Epithelial cell of proximal tubule (primary cell): ENCODE measurements at regions not wholly inside any gene's neighbourhood (a gene's known extent, or its start where the extent isn't known, plus 50 kb on each side); places are given as distances from the start of the nearest gene placed in this dataset.
"Not testable (repeated sequence)": the region's sequence is repeated elsewhere in the genome, so short reads cannot be mapped to it uniquely, and the experiment has no call there.

Experiments used
- DNase-seq: peaks from one replicate; pipeline ENCODE4 v3.0.0-alpha.2; 2011; ENCODE audit warnings: low read depth
- H3K4me3 ChIP-seq: 2 replicates; pipeline ENCODE4 v1.5.1; 2011; ENCODE audit warnings: low read depth, mild to moderate bottlenecking, low read length
- TF ChIP-seq, protein P1 (sequence below): conservative IDR thresholded peaks from 2 replicates; pipeline ENCODE4 v1.5.1; 2012; ENCODE audit warnings: low read depth, mild to moderate bottlenecking, low read length

DNA sequence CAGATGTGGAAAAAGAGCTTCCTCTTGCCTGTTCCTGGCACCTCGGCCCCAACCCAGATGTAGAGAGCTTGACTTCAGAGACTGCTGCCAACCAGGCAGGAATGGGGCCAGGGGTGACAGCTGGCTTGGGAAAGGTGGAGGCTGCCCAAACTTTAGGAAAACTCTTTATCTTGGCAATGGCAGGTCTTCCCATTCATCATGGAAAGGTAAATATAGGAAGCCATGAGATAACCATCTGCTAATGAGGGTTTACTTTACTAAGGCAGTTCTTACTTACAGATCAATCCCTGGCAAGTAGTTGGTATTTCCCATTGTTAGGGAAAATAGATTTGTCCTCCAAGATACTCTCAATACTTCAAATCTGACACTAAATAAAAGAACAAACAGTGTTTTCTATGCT, 143.1 kb upstream of the NUDT4 start:
- TF ChIP-seq, protein P1, sequence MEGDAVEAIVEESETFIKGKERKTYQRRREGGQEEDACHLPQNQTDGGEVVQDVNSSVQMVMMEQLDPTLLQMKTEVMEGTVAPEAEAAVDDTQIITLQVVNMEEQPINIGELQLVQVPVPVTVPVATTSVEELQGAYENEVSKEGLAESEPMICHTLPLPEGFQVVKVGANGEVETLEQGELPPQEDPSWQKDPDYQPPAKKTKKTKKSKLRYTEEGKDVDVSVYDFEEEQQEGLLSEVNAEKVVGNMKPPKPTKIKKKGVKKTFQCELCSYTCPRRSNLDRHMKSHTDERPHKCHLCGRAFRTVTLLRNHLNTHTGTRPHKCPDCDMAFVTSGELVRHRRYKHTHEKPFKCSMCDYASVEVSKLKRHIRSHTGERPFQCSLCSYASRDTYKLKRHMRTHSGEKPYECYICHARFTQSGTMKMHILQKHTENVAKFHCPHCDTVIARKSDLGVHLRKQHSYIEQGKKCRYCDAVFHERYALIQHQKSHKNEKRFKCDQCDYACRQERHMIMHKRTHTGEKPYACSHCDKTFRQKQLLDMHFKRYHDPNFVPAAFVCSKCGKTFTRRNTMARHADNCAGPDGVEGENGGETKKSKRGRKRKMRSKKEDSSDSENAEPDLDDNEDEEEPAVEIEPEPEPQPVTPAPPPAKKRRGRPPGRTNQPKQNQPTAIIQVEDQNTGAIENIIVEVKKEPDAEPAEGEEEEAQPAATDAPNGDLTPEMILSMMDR, result no peak
- H3K4me3 ChIP-seq, result no peak overlapping the region
- no peak for DNase-seq

DNA sequence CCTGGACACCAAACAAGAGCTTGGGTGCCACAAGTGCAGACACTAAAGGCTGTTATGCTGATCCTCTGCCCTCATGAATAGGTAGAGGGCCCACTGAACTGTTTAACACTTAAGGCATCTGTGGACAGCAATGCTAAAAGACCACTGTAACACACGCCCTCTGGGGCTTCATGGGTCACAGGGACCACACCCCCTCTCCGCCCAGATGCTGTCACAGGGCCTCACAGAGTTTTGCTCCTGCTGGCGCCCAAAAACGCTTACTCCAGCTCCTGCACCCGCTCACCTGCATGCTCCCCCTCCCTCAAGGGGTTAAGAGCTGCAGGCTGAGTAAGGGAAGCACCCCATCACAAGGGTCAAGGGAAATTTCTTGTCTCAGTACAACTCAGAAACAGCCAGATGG, 141.8 kb upstream of the NUDT4 start:
- TF ChIP-seq, protein P1, result no peak
- DNase-seq, result no peak
- no peak overlapping the region for H3K4me3 ChIP-seq

DNA sequence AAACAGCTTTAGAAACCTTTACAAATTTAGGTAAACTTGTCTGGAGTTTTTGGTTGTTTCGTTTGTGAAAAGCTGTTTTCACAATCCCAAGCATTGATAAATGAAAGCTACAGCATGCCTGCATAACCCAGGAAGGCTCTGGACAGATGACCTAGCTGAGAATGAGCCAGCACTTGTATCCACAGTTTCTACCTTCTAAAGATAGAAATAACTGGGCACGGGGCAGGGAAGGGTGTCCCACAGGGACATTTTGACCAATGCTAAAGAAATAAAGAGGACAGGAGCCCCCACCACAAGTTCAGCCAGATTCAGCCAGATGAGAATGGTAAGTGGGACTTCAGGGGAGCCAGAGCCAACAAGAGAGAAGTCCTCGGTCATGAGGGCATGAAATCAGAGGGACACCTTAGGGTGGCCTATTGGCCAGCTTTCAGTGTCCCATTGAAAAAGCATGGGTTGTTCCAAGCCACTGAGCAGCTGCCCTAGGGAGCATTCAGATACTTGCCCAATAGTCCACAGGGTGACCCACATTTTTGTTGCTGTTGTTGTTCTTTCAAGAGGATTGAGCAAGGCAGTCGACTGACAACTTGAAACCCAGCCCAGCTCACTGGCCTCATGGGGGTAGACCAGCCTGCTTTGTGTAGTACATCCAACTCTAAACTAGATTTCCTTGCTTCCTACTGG, 140.3 kb upstream of the NUDT4 start:
- no peak overlapping the region for H3K4me3 ChIP-seq
- DNase-seq, result no peak
- TF ChIP-seq, protein P1, result no peak

DNA sequence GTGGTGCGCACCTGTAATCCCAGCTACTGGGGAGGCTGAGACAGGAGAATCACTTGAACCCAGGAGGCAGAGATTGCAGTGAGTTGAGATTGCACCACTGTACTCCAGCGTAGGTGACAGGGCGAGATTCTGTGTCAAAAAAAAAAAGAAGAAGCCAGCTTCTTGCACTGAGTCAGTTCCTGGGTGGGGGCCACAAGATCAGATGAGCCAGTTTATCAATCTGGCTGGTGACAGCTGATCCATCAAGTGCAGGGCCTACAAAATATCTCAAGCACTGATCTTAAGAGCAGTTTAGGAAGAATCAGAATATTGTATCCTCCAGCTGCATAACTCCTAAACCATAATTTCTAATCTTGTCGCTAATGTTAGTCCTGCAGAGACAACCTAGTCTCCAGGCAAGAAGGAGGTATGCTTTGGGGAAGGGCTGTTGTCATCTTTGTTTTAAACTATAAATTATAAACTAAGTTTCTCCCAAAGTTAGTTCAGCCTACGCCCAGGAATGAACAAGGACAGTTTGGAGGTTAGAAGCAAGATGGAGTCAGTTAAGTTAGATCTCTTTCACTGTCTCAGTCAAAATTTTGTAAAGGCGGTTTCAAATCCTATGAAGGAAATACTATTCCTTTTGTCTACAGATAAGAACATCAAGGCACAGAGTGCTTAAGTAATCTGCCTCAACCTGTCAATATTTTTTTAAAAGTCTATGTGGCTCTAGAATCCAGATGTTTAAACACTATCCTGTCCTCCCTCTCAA, 139.0 kb upstream of the NUDT4 start:
- H3K4me3 ChIP-seq, result not testable (repeated sequence)

DNA sequence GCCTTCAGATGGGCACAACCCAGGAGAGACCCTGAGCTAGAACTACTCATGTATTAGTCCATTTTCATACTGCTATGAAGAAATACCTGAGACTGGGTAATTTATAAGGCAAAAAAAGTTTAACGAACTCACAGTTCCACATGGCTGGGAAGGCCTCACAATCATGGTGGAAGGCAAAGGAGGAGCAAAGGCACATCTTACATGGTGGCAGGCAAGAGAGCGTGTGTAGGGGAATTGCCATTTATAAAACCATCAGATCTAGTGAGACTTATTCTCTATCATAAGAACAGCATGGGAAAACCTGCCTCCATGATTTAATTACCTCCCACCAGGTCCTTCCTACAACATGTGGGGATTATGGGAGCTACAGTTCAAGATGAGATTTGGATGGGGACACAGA, 137.9 kb upstream of the NUDT4 start:
- not testable (repeated sequence) for H3K4me3 ChIP-seq, DNase-seq

More for the DNA sequence above, 139.0 kb upstream of the NUDT4 start:
- not testable (repeated sequence) for DNase-seq

DNA sequence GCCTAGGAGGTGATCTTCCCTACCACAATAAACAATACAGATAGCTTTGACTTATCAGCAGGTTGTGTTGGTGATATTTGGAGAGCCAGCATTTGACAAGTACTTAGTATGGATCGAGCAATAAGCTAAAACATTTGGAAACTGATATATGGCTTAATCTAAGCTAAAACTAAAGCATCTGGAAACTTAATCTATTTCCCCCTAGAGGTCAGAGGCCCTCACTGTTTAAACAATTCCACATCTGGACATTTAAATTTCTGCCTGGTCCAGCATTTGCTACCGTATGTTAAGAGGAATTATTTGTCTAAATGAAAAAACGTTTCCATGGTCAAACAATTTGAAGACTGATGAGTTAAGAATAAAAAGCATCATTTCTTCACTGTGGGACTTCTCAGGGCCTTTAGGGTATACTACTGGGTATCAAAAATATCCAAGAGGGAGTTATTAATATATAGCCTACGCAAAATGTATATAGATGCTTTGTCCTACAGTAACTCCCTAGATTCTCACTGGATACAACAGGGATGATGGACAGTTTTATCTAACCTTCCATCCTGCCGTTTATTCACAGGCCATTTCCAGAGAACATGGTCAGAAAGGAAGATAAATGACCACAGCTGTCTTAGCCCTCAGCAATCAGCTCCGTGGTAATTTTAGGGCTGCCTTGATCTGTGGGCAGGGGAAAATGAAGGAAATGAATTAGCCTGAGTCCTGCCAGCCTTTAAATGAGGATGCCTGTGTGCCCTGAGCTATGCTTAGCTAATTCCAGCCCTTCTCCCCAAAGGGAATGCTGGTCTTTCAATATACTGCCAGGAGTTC, 135.4 kb upstream of the NUDT4 start:
- no peak for DNase-seq
- TF ChIP-seq, protein P1, result no peak
- no peak overlapping the region for H3K4me3 ChIP-seq

DNA sequence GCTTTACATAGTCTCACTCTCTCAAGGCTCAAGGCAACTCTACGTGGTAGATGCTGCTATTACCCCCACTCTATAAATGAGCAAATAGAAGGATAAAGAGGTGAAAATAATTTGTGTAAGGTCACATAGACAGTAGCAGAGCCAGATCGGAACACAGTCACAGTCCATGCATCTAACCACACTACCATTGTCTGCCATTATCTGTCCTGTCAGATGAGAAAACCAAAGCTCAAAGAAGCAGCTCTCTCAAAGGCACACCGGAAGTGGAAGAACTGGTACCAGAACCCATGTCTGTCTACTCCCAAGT, 134.4 kb upstream of the NUDT4 start:
- no peak overlapping the region for H3K4me3 ChIP-seq
- DNase-seq, result no peak
- TF ChIP-seq, protein P1, result no peak
